ENCODE measurements at regions not wholly inside any gene's neighbourhood (a gene's known extent, or its start where the extent isn't known, plus 50 kb on each side); places are given as distances from the start of the nearest gene placed in this dataset.
"Not testable (repeated sequence)": the region's sequence is repeated elsewhere in the genome, so short reads cannot be mapped to it uniquely, and the experiment has no call there.

DNA sequence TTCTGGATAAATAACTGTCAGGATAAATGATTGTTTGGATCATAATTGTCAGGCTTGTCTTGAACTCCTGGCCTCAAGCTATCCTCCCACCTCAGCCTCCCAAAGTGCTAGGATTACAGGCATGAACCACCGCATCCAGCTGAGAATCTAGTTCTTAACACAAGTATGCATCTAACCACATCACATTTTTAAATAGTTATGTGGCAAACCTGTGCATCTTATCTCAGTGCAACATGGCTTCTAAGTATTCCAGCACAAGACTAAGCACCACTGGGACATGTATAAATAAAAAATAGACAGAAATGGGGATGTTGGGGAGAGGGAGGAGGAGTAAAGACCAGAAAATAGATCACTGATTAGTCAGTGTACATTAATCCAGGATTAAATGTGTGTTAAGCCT is 74.7 kb upstream of the TBL1X start:
- no peak for DNase-seq

DNA sequence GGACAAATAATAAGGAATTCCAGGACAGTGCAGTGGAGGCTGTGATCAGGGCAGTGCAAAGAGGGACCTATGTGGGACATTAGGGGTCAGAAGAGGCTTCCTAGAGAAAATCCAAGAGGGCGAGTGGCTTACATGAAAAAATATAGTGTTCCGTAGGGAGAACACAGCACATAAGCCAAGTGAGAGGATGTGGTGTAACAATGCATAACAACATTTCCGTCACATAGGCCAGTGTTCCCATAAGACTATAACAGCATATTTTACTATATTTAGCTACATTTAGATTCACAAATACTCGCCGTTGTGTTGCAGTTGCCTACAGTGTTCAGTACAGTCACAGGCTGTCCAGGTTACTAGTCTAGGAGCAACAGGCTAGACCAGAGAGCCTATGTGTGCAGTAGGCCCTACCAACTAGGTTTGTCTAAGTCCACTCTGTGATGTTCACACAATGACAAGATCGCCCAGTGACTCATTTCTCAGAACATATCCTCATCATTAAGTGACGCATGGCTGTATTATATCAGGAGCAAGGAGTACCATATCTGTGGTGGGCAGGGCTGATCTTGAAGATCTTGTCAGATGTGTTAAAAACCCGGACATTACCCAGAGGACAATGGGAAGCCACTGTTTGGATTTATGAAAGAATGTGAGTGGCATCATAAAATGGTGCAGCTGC is 74.0 kb upstream of the TBL1X start:
- no peak for DNase-seq

DNA sequence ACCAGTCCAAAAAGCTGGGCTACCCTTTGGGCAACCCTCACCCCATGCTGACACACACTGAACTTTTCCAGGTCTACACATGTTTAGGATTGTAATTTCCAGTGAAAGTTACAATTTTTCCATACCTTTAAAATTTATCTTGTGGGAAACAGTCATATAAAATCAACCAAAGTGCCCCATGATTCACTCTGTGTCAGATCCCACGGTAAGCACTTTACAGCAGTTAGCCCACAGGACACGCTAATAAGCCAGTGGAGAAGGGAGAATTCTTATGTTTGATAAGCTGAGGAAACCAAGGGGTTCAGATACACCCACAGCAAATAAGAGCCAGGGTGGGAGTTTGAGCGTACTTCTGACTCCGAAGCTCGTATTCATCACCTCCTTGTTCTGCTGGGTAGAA is 72.4 kb upstream of the TBL1X start:
- no peak for DNase-seq

DNA sequence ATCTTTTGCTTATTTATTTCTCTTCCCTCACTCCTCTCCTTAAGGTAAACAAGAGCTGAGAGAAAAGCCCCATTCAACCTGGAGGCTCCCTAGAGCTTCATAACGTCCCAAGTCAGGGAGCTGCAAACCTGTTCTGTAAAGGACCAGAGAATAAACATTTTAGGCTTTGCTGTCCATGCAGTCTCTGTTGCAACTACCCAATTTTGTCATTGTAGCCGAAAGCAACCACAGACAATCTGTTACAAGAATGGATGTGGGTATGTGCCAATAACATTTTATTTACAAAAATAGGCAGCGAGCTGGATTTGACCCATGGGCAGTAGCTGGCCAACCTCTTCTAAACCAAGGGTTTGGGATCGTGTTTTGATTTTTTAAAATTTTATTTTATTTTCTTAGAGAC is 71.3 kb upstream of the TBL1X start:
- DNase-seq, result no peak

DNA sequence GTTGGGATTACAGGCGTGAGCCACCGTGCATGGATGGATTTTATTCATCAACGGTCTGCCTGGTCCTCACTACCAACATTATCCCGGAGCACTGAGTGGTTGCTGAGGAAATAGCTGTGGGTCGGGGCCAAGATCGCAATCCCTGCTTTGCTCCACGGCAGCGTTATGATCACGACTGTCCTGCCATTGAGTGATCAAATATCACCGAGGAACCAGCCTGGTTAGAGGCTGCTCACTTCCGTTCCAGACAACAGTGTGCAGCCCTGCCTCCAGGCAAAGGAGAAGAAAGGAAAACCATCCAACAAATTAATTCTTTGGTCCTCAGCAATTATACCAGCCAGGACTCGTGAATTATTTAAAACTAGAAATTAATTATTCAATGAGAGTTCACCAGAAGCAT is 70.6 kb upstream of the TBL1X start:
- no peak for DNase-seq

GRCh38 chrX:9396930-9397329 is 67.9 kb upstream of the TBL1X start:
- no peak for DNase-seq

DNA sequence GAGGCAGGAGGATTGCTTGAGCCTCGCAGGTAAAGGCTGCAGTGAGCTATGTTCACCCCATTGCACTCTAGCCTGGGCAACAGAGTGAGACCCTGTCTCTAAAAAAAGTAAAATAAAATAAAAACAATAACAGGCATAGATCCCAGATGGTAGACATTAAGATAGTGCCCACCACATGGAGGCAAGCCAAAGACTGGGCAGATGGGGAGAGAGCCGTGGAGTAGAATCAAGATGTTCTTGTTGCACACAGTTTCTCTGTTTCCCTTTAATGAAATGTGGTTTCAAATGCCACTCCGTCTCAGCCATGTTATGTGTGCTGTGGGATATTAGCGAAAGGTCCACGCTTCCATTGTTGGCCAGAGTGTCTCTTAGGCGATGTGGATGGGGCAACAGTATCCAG is 63.8 kb upstream of the TBL1X start:
- DNase-seq, result no peak

DNA sequence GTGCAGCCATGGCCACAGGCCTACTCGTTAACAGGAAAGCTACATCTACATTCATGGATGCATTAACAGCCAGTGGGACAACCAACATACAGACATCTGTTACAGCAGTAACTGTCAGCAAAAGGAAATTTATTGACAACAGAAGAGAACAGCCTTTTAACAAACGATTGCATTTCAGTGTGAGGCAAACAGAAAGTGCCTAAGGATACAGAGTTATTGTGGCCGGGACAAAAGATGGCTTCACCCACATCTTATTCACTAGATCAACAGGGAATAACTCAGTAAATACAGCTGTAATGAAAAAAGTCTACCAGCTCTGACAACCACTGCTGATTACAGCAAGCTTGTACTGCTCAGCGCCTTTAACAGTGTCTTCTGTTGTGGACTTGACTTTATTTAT is 61.5 kb upstream of the TBL1X start:
- DNase-seq, result no peak

- not testable (repeated sequence) for DNase-seq
Observed at GRCh38 chrX:9405635-9406034, 59.2 kb upstream of the TBL1X start.

DNA sequence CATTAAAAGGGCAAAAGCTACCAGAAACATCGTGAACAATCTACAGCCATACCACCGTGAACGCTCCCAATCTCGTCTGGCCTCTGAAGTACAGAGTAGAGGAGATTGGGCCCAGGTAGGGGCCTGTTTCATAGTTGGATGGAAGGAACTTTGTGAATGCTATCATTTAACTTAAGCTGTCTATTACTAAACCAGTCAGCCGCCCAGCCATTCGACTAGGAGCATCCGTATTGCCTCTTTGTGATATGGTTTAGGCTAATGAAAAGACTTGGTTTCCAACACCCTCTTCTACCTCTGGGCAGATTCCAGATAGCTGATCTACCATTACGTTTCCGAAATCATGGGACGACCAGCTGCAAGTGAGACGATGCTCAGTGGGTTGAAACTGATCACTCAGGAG is 54.0 kb upstream of the TBL1X start:
- DNase-seq, result not testable (repeated sequence)

GRCh38 chrX:9411682-9412081 is 53.2 kb upstream of the TBL1X start:
- not testable (repeated sequence) for DNase-seq

- no peak for DNase-seq
Observed at GRCh38 chrX:9414416-9414815, 50.4 kb upstream of the TBL1X start.

Data from NCI-H2029 (cell line).